ENCODE measurements at regions not wholly inside any gene's neighbourhood (a gene's known extent, or its start where the extent isn't known, plus 50 kb on each side); places are given as distances from the start of the nearest gene placed in this dataset.
"Not testable (repeated sequence)": the region's sequence is repeated elsewhere in the genome, so short reads cannot be mapped to it uniquely, and the experiment has no call there.

GRCh38 chr3:187858711-187859110 is 113.4 kb upstream of the BCL6 start:
- Histone ChIP-seq H4K20me1 (ENCODE audit: insufficient read depth, low read length) (no peaks in the 10 kb centered on the region), H3K9me2 (ENCODE audit: insufficient read depth, low read length) (no peaks in the 10 kb centered on the region), H3K27ac (ENCODE audit: low read depth, low read length, poor library complexity, severe bottlenecking) (no peak overlapping the region), H2AFZ (ENCODE audit: low read length) (no peak overlapping the region), H3K4me2 (ENCODE audit: low read length) (no peak overlapping the region), H3K79me2 (ENCODE audit: insufficient read depth, low read depth, low read length) (no peaks in the 10 kb centered on the region), H3K4me3 (ENCODE audit: low read depth, low read length, poor library complexity, severe bottlenecking) (no peak overlapping the region), H3K4me1 (ENCODE audit: insufficient read depth, low read length, poor library complexity, severe bottlenecking) (no peaks in the 10 kb centered on the region), H3K9me3 (ENCODE audit: low read length) (0 out of 2 replicates have a peak, but pooled peaks cover 6% of the 10 kb centered on the region), H3K36me3 (ENCODE audit: insufficient read depth, low read length) (no peaks in the 10 kb centered on the region; the same call in 1 of the 2 replicates)
- TF ChIP-seq CTCF (conservative IDR thresholded peaks at IDR 0.05; ENCODE audit: low read length) (no peak), EZH2phosphoT487 (IDR thresholded peaks at IDR 0.05; ENCODE audit: borderline replicate concordance, low read depth, low read length) (no peak)
- ChIA-PET POLR2A (interaction anchor here (0.8 to 1.3 kb wide), 3 partner anchors 8 to 50 kb away, joined by 3 to 4 read pairs (median 4); no protein-coding TSS in a partner anchor), CTCF (ENCODE audit: unreplicated experiment) (no interaction called here)
- DNase-seq (ENCODE audit: low spot score), result no peak
- intact Hi-C loops (cut with micrococcal nuclease; ENCODE audit: unreplicated experiment), result no loop called here
- no TSS peak for BruUV-seq (replicated peaks)

DNA sequence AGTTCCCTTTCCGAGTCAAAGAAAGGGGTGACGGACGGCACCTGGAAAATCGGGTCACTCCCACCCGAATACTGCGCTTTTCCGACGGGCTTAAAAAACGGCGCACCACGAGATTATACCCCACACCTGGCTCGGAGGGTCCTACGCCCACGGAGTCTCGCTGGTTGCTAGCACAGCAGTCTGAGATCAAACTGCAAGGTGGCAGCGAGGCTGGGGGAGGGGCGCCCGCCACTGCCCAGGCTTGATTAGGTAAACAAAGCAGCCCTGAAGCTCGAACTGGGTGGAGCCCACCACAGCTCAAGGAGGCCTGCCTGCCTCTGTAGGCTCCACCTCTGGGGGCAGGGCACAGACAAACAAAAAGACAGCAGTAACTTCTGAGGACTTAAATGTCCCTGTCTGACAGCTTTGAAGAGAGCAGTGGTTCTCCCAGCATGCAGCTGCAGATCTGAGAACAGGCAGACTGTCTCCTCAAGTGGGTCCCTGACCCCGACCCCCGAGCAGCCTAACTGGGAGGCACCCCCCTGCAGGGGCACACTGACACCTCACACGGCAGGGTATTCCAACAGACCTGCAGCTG is 117.5 kb upstream of the BCL6 start:
- H3K4me1 ChIP-seq (ENCODE audit: insufficient read depth, low read length, poor library complexity, severe bottlenecking); H3K36me3 ChIP-seq (ENCODE audit: insufficient read depth, low read length); H2AFZ ChIP-seq (ENCODE audit: low read length); H3K4me3 ChIP-seq (ENCODE audit: low read depth, low read length, poor library complexity, severe bottlenecking); H3K9me3 ChIP-seq (ENCODE audit: low read length); H3K4me2 ChIP-seq (ENCODE audit: low read length); H3K27ac ChIP-seq (ENCODE audit: low read depth, low read length, poor library complexity, severe bottlenecking); H4K20me1 ChIP-seq (ENCODE audit: insufficient read depth, low read length); intact Hi-C loops (cut with micrococcal nuclease; ENCODE audit: unreplicated experiment); CTCF ChIA-PET (ENCODE audit: unreplicated experiment); DNase-seq (ENCODE audit: low spot score); H3K9me2 ChIP-seq (ENCODE audit: insufficient read depth, low read length); BruUV-seq (replicated peaks); POLR2A ChIA-PET; H3K79me2 ChIP-seq (ENCODE audit: insufficient read depth, low read depth, low read length): not testable (repeated sequence)

- Histone ChIP-seq H3K79me2 (ENCODE audit: insufficient read depth, low read depth, low read length) (no peaks in the 10 kb centered on the region), H2AFZ (ENCODE audit: low read length) (peak overlapping the region; percentile 11; the same call in 1 of the 2 replicates), H3K9me2 (ENCODE audit: insufficient read depth, low read length) (no peaks in the 10 kb centered on the region), H3K4me1 (ENCODE audit: insufficient read depth, low read length, poor library complexity, severe bottlenecking) (no peaks in the 10 kb centered on the region), H3K4me2 (ENCODE audit: low read length) (no peak overlapping the region), H4K20me1 (ENCODE audit: insufficient read depth, low read length) (no peaks in the 10 kb centered on the region), H3K9me3 (ENCODE audit: low read length) (peaks cover 17% of the 10 kb centered on the region; the same call in 1 of the 2 replicates), H3K36me3 (ENCODE audit: insufficient read depth, low read length) (peaks cover 4% of the 10 kb centered on the region; the same call in 1 of the 2 replicates), H3K4me3 (ENCODE audit: low read depth, low read length, poor library complexity, severe bottlenecking) (no peak overlapping the region), H3K27ac (ENCODE audit: low read depth, low read length, poor library complexity, severe bottlenecking) (no peak overlapping the region)
- POLR2A ChIA-PET, result interaction anchor here (0.9 to 1.5 kb wide), 3 partner anchors 10 to 65 kb away, joined by 3 to 4 read pairs (median 3); no protein-coding TSS in a partner anchor
- TF ChIP-seq EZH2phosphoT487 (IDR thresholded peaks at IDR 0.05; ENCODE audit: borderline replicate concordance, low read depth, low read length), result no peak
- TF ChIP-seq CTCF (conservative IDR thresholded peaks at IDR 0.05; ENCODE audit: low read length), result no peak
- DNase-seq (ENCODE audit: low spot score), result no peak
- CTCF ChIA-PET (ENCODE audit: unreplicated experiment), result no interaction called here
- BruUV-seq (replicated peaks), result no TSS peak
- intact Hi-C loops (cut with micrococcal nuclease; ENCODE audit: unreplicated experiment), result no loop called here
These were observed 125.3 kb upstream of the BCL6 start for GRCh38 chr3:187870360-187871203.
